ENCODE measurements at regions not wholly inside any gene's neighbourhood (a gene's known extent, or its start where the extent isn't known, plus 50 kb on each side); places are given as distances from the start of the nearest gene placed in this dataset.

- Histone ChIP-seq H2BK20ac (ENCODE audit: low read depth, low read length, poor library complexity, severe bottlenecking) (no peak overlapping the region), H2BK5ac (ENCODE audit: insufficient read length, low read length) (no peak overlapping the region), H3K79me2 (ENCODE audit: insufficient read depth, low read length) (no peaks in the 10 kb centered on the region), H4K91ac (ENCODE audit: insufficient read length, low read depth, low read length) (no peak overlapping the region), H3K23ac (ENCODE audit: insufficient read length, low read depth, low read length) (no peak overlapping the region), H4K5ac (ENCODE audit: insufficient read length, low read depth, low read length) (no peak overlapping the region), H3K4ac (ENCODE audit: low read depth, low read length) (no peak overlapping the region), H2BK120ac (ENCODE audit: low read depth, low read length, poor library complexity, severe bottlenecking) (no peak overlapping the region), H2BK15ac (ENCODE audit: low read depth, low read length) (no peak overlapping the region), H3K4me2 (ENCODE audit: insufficient read depth, insufficient read length, low read length) (no peak overlapping the region), H4K8ac (replicated peaks; ENCODE audit: insufficient read length, low read depth, low read length) (no peak overlapping the region), H2AFZ (ENCODE audit: low read length) (no peak overlapping the region), H3K4me1 (ENCODE audit: insufficient read depth, low read length) (no peaks in the 10 kb centered on the region), H3K79me1 (ENCODE audit: insufficient read depth, low read depth, low read length, poor library complexity, severe bottlenecking) (no peaks in the 10 kb centered on the region), H2BK12ac (ENCODE audit: insufficient read length, low read depth, low read length) (no peak overlapping the region), H3T11ph (ENCODE audit: low read length) (no peak overlapping the region), H3K56ac (ENCODE audit: insufficient read length, low read depth, low read length) (no peak overlapping the region), H3K23me2 (ENCODE audit: insufficient read length, low read depth, low read length, poor library complexity, severe bottlenecking) (no peaks in the 10 kb centered on the region), H3K9ac (ENCODE audit: extremely low read depth, insufficient read length, low read length) (no peak overlapping the region), H3K14ac (ENCODE audit: insufficient read depth, low read length) (no peak overlapping the region), H3K9me3 (ENCODE audit: control insufficient read depth, low read depth, low read length) (no peaks in the 10 kb centered on the region), H4K20me1 (ENCODE audit: control insufficient read depth, insufficient read depth, insufficient read length) (no peaks in the 10 kb centered on the region), H3K18ac (ENCODE audit: insufficient read length, low read depth, low read length) (no peak overlapping the region), H3K27me3 (ENCODE audit: insufficient read depth, low read length) (no peaks in the 10 kb centered on the region), H3K27ac (ENCODE audit: insufficient read length, low read depth, low read length) (no peak overlapping the region), H2AK5ac (ENCODE audit: insufficient read length, low read length) (no peak overlapping the region)
- no peak for DNase-seq
- Mint-ChIP-seq H3K36me3 (ENCODE audit: insufficient read depth in 1 of 3, low read depth in 3 of 3) (no peaks in the 10 kb centered on the region), H3K4me3 (no peak overlapping the region), H3K27me3 (ENCODE audit: low read depth) (no peaks in the 10 kb centered on the region), H3K9me3 (no peaks in the 10 kb centered on the region; a peak in 1 of 5 replicates), H3K4me1 (no peaks in the 10 kb centered on the region), H3K27ac (no peak overlapping the region)
- no peak for TF ChIP-seq CTCF (conservative IDR thresholded peaks at IDR 0.05)
- no CpG with 5 or more reads among the region's 3 CpGs for WGBS (ENCODE audit: extremely low coverage, insufficient read length, low lambda C conversion rate)
These were observed 69.3 kb upstream of the MYO16 start for GRCh38 chr13:108560093-108560492.
